ENCODE measurements at regions not wholly inside any gene's neighbourhood (a gene's known extent, or its start where the extent isn't known, plus 50 kb on each side); places are given as distances from the start of the nearest gene placed in this dataset.

- H3K9ac ChIP-seq (ENCODE audit: extremely low read depth, low read length, poor library complexity, severe bottlenecking), result no peak overlapping the region
- H3K27me3 ChIP-seq (ENCODE audit: control insufficient read depth, insufficient read depth, low read length, poor library complexity, severe bottlenecking), result no peaks in the 10 kb centered on the region
- no peak for DNase-seq
- no peaks in the 10 kb centered on the region for H3K9me3 ChIP-seq (ENCODE audit: control insufficient read depth, low read length)
- no peak overlapping the region for H3K27ac ChIP-seq (ENCODE audit: low read depth, low read length)
- no peak overlapping the region for H3K4me3 ChIP-seq (ENCODE audit: low read length)
- no peak for TF ChIP-seq CTCF (conservative IDR thresholded peaks at IDR 0.05)
- Mint-ChIP-seq H3K4me1 (no peaks in the 10 kb centered on the region), H3K4me3 (no peak overlapping the region), H3K36me3 (ENCODE audit: low read depth) (no peaks in the 10 kb centered on the region), H3K27me3 (ENCODE audit: insufficient read depth) (no peaks in the 10 kb centered on the region), H3K27ac (no peak overlapping the region), H3K9me3 (no peaks in the 10 kb centered on the region)
- H3K36me3 ChIP-seq (ENCODE audit: control insufficient read depth, insufficient read depth, low read length), result no peaks in the 10 kb centered on the region
- WGBS, 2 experiments (ENCODE audit: insufficient coverage in 1 of 2, insufficient read length in 1 of 2), result 85 to 100% methylated on average over 2 to 3 of the region's 3 CpGs
- H3K4me1 ChIP-seq (ENCODE audit: control insufficient read depth, insufficient read depth, low read length), result no peaks in the 10 kb centered on the region
Observed at GRCh38 chr3:180827171-180827570, 85.3 kb upstream of the FXR1 start.

- H3K4me1 Mint-ChIP-seq, result no peaks in the 10 kb centered on the region
- H3K36me3 Mint-ChIP-seq (ENCODE audit: low read depth), result no peaks in the 10 kb centered on the region
- H3K9me3 Mint-ChIP-seq, result no peaks in the 10 kb centered on the region
- TF ChIP-seq CTCF (conservative IDR thresholded peaks at IDR 0.05), result no peak
- WGBS, 2 experiments (ENCODE audit: insufficient coverage in 1 of 2, insufficient read length in 1 of 2), result 94 to 97% methylated on average over 16 to 36 of the region's 36 CpGs
- H3K27ac Mint-ChIP-seq, result no peak overlapping the region
- no peaks in the 10 kb centered on the region for H3K27me3 Mint-ChIP-seq (ENCODE audit: insufficient read depth)
- H3K4me3 ChIP-seq (ENCODE audit: low read length), result no peak overlapping the region
- no peak overlapping the region for H3K4me3 Mint-ChIP-seq
- H3K36me3 ChIP-seq (ENCODE audit: control insufficient read depth, insufficient read depth, low read length), result no peaks in the 10 kb centered on the region
- no peak overlapping the region for H3K27ac ChIP-seq (ENCODE audit: low read depth, low read length)
- no peak for DNase-seq
- no peak overlapping the region for H3K9ac ChIP-seq (ENCODE audit: extremely low read depth, low read length, poor library complexity, severe bottlenecking)
- no peaks in the 10 kb centered on the region for H3K4me1 ChIP-seq (ENCODE audit: control insufficient read depth, insufficient read depth, low read length)
- H3K27me3 ChIP-seq (ENCODE audit: control insufficient read depth, insufficient read depth, low read length, poor library complexity, severe bottlenecking), result no peaks in the 10 kb centered on the region
- H3K9me3 ChIP-seq (ENCODE audit: control insufficient read depth, low read length), result no peaks in the 10 kb centered on the region
Observed at GRCh38 chr3:180828001-180828720, 84.3 kb upstream of the FXR1 start.

GRCh38 chr3:180828723-180829408 lies 83.6 kb upstream of the FXR1 start:
- H3K36me3 Mint-ChIP-seq (ENCODE audit: low read depth), result no peaks in the 10 kb centered on the region
- WGBS, 2 experiments (ENCODE audit: insufficient coverage in 1 of 2, insufficient read length in 1 of 2), result 94 to 98% methylated on average over 27 to 43 of the region's 43 CpGs
- DNase-seq, result peak; percentile 46

More at GRCh38 chr3:180828723-180829408, 83.6 kb upstream of the FXR1 start:
- Histone ChIP-seq H3K4me3 (ENCODE audit: low read length) (no peak overlapping the region), H3K27me3 (ENCODE audit: control insufficient read depth, insufficient read depth, low read length, poor library complexity, severe bottlenecking) (no peaks in the 10 kb centered on the region), H3K4me1 (ENCODE audit: control insufficient read depth, insufficient read depth, low read length) (no peaks in the 10 kb centered on the region), H3K9ac (ENCODE audit: extremely low read depth, low read length, poor library complexity, severe bottlenecking) (no peak overlapping the region), H3K36me3 (ENCODE audit: control insufficient read depth, insufficient read depth, low read length) (no peaks in the 10 kb centered on the region), H3K9me3 (ENCODE audit: control insufficient read depth, low read length) (no peaks in the 10 kb centered on the region), H3K27ac (ENCODE audit: low read depth, low read length) (no peak overlapping the region)
- Mint-ChIP-seq H3K27ac (no peak overlapping the region), H3K27me3 (ENCODE audit: insufficient read depth) (no peaks in the 10 kb centered on the region), H3K4me3 (no peak overlapping the region), H3K9me3 (no peaks in the 10 kb centered on the region), H3K4me1 (no peaks in the 10 kb centered on the region)
- no peak for TF ChIP-seq CTCF (conservative IDR thresholded peaks at IDR 0.05)

All from endodermal cell (in vitro differentiated cells).